Right ventricle myocardium superior (tissue), 1 donor: ENCODE measurements at regions not wholly inside any gene's neighbourhood (a gene's known extent, or its start where the extent isn't known, plus 50 kb on each side); places are given as distances from the start of the nearest gene placed in this dataset.
"Not testable (repeated sequence)": the region's sequence is repeated elsewhere in the genome, so short reads cannot be mapped to it uniquely, and the experiment has no call there.

Source experiments
- ATAC-seq: fragments of 200-7000 bp; cut with Tn5 transposase; one replicate; pipeline ENCODE4 v1.9.1; 2020; ENCODE audit warnings: mild to moderate bottlenecking; ENCODE audit not compliant: poor library complexity
- DNase-seq: peaks from one replicate; pipeline ENCODE4 v3.0.0-alpha.2; 2020
- intact Hi-C: fragments of 100-400 bp; cut with DNase I; formaldehyde crosslinking; loops from one replicate; pipeline ENCODE4 v1.11.2; 2022
- donor health status: DM: no; HTN: yes; CAD: no; lungs with severe emphysema.

- DNase-seq (no peak), ATAC-seq (no peak)
- intact Hi-C loops, result loop anchor here (10.0 kb wide), 3 partner anchors 323 to 407 kb away; no protein-coding TSS in a partner anchor
Observed at GRCh38 chr3:177367788-177368187, 170.5 kb upstream of the TBL1XR1 start.

- no peak for DNase-seq
- no peak for ATAC-seq
- intact Hi-C loops, result no loop called here
Observed at GRCh38 chr3:177370246-177370822, 173.1 kb upstream of the TBL1XR1 start.

- no peak for ATAC-seq
Observed at GRCh38 chr3:177371146-177371545, 173.9 kb upstream of the TBL1XR1 start.

DNA sequence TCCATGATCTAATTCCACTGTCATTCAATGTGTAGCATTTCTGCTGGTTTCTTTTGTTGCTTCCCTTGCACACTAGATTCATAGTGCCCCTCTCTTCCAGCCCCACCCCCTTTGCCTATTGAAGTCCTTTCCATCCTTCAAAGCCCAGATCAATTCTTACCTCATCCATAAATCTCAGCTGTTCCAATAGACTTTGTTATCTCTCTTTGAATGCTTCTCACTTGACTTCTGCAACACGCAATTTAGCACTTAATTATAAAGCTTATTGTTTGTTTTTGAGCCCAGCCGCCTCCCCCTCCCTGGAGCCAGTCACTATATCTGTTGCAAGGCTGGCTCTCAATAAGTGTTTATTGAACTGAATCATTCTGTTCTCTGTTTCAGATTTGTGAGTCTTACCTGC, 174.6 kb upstream of the TBL1XR1 start:
- intact Hi-C loops, result no loop called here
- ATAC-seq (no peak), DNase-seq (no peak)

More at GRCh38 chr3:177371146-177371545, 173.9 kb upstream of the TBL1XR1 start:
- DNase-seq, result no peak
- intact Hi-C loops, result no loop called here

DNA sequence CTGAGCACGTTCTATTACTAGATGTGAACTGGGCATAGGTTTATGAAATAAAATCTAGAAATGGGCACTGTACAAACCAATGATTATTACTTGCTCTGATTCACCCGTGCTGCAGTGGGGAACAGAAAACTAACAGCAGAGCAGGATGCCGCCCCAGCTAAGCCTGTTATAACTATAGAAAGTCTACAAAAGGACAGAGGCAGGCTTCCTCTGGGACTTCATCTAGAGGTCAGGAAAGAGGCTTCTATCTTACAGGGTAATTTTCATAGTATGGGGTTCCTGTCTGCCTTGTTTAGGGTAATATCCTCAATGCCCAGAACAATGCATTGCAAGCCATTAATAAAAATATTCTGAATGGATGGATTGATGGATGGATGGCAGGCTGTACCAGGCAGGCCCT, 177.0 kb upstream of the TBL1XR1 start:
- ATAC-seq (no peak), DNase-seq (no peak)
- intact Hi-C loops, result no loop called here

- intact Hi-C loops, result no loop called here
- no peak for ATAC-seq
- DNase-seq, result no peak
Observed at GRCh38 chr3:177375316-177375715, 178.0 kb upstream of the TBL1XR1 start.

DNA sequence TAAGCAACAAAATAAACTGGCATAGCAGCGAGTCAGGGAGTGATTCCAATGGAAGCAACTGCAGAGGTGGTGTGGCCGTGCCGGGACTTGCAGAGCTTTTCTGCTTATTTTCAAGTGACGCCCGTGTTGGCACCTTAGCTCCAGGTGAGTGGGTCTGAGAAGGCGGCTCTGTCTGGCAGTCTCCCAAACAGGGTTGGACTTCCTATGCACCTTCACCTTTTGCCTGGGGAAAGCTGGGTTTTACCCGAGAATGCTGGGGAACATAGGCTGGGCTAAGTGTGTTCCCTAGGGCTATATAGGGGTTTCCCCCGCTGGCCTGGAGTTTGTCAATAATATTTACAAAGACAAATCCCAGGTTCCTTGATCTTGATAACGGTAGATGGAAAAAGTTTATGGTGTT, 179.9 kb upstream of the TBL1XR1 start:
- intact Hi-C loops, result no loop called here
- DNase-seq, result no peak
- ATAC-seq, result no peak

DNA sequence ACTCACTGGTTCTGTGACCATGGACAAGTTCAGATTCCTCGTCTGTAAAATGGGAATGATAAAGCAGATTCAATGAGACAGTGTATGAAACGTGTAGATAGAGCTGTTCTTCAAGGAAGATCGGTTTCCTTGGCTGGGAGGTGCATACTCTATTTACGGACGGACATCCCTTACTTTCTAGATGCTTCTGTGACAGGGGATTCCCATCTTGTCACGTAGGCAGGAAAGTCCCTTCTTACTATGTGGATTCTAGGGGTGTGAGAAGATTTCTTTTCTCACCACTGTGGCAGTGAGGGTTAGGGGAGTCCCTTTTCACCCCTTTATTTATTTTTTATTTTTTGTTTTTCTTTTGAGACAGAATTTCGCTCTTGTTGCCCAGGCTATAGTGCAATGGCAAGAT, 180.9 kb upstream of the TBL1XR1 start:
- intact Hi-C loops, result no loop called here
- no peak for ATAC-seq
- no peak for DNase-seq

- no peak for DNase-seq
- intact Hi-C loops, result no loop called here
- ATAC-seq, result peak; percentile 61
Observed at GRCh38 chr3:177379045-177379444, 181.8 kb upstream of the TBL1XR1 start.

DNA sequence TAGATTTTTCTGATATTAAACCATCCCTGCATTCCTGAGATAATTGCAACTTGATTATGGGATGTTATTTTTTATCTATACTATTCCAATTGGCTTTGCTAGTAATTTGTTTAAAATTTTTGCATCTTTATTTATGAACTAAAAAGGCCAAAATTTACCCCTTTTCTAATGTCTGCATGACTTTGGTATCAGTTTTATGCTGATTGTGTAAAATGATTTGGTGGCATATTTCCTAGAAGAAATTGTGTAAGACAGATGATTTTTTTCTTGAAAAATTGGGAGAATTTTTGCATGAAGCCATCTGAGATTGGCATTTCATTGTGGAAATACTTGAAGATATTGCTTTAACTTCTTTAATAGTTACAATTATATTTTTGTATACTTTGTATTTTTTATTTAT, 183.8 kb upstream of the TBL1XR1 start:
- DNase-seq, result no peak
- intact Hi-C loops, result no loop called here
- ATAC-seq, result no peak

DNA sequence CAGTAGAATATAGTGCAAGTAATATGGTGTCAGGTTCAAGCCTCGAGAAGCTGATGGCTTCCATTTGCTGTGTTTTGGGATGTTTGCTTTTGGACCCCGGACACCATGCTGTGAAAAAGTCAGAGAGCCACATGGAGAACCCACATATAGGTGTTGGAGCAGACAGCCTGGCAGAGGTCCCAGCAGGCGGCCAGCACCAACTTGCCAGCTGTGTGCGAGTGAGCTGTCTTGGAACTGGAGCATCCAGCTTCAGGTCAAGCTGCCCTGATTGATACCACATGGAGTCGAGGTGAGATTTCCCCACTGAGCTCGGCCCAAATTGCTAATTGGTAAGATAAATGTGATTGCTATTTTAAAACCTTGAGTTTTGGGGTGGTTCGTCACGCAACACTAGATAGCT, 185.7 kb upstream of the TBL1XR1 start:
- ATAC-seq, result peak; percentile 64
- DNase-seq, result peak; percentile 56
- intact Hi-C loops, result no loop called here

- no peak for ATAC-seq
- DNase-seq, result no peak
- intact Hi-C loops, result no loop called here
Observed at GRCh38 chr3:177385186-177385585, 187.9 kb upstream of the TBL1XR1 start.

GRCh38 chr3:177385831-177386301, 188.6 kb upstream of the TBL1XR1 start:
- no peak for DNase-seq
- ATAC-seq, result no peak
- intact Hi-C loops, result no loop called here

DNA sequence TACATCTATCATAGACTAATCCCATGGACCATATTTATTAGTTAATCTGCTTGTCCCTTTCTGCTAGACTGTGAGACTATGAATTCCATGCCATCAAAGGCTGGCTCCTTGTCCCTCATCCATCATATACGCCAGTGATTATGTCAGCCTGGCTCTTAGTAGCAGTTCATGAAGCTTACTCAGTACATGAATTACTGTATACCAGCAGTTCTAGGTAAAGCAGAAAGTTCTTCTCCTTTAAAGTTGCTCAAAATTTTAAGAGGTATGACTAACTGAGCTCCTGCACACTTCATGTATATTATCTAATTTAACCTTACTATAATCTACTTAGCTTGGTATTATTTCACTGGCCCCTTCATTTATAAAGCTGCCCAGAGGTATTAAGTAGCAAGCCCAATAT, 190.9 kb upstream of the TBL1XR1 start:
- intact Hi-C loops, result no loop called here
- ATAC-seq (no peak), DNase-seq (no peak)

DNA sequence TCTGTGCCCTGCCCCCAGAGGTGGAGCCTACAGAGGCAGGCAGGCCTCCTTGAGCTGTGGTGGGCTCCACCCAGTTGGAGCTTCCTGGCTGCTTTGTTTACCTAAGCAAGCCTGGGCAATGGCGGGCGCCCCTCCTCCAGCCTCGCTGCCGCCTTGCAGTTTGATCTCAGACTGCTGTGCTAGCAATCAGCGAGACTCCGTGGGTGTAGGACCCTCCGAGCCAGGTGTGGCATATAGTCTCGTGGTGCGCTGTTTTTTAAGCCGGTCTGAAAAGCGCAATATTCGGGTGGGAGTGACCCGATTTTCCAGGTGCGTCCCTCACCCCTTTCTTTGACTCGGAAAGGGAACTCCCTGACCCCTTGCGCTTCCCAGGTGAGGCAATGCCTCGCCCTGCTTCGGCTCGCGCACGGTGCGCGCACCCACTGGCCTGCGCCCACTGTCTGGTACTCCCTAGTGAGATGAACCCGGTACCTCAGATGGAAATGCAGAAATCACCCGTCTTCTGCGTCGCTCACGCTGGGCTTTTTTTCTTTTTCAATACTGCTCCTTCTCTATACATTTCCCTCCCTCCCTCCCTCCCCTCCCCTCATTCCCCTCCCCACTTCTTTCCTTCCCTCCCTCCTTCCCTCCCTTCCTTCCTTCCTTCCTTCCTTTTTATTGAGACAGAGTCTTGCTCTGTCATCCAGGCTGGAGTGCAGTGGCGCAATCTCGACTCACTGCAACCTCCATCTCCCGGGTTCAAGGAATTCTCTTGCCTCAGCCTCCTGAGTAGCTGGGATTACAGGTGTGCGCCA, 197.1 kb upstream of the TBL1XR1 start:
- ATAC-seq, intact Hi-C loops, DNase-seq: not testable (repeated sequence)

GRCh38 chr3:177396733-177397132, 199.5 kb upstream of the TBL1XR1 start:
- intact Hi-C loops, result no loop called here
- DNase-seq, result no peak
- ATAC-seq, result no peak

DNA sequence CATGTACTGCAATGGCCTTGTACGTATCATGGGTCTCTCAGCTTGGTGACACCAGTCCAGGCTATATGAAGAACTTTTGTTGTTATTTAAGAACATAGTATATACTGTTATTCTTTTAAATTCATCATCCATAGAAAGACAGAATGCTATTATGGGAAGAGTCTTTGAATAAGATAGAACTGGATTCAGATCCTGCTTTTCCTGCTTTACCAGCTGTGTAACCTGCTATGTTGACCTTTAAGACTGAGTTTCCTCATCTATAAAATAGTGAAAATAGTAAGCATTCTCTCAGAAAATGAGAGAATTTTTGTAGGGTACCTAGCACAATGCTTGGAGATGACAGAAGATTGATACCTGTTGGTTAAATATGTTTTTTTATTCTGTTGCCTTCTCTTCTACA, 204.1 kb upstream of the TBL1XR1 start:
- ATAC-seq (no peak), DNase-seq (no peak)
- intact Hi-C loops, result no loop called here

DNA sequence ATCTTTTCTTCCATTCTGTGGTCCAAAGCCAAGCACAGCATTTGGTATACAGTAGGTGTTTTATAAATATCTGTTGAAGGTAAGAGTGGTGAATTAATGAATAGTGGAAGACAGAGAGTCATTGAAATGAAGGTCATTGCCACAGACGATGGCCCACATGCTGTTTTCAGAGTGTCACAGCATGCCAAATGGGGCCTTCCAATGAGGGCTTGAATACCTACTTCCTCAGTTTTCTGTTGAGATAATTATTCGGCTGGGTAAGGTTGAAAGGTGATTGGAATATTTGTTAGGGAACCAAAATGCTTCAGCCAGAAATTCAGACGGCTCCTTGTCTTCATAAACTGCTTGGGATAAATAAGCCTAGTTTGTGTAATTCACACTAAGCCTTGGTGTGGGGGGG, 205.3 kb upstream of the TBL1XR1 start:
- intact Hi-C loops, result no loop called here
- ATAC-seq, result no peak
- DNase-seq, result no peak

DNA sequence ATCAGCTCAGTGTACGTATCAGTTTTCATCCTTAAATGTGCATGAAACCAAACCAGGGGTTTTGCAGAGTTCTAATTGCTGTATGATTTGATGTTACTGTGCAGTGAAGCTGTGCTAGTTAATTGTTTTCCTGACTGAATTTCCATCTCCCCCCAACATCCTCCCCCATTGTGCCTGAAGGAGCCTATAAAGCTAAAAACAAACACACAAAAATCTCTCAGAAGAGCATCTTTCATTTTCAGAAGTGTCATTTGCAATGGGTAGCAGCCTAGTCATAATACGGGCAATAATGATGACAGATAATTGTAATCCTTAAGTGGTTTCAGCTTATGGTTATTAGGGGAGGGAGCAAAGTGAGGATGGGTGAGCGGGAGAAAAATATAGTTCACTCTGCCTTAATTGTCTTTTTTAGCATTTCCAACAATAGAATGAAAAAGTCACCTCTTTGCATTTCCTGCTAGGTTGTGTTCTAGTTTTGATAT, 207.9 kb upstream of the TBL1XR1 start:
- ATAC-seq, result no peak
- intact Hi-C loops, result no loop called here

DNA sequence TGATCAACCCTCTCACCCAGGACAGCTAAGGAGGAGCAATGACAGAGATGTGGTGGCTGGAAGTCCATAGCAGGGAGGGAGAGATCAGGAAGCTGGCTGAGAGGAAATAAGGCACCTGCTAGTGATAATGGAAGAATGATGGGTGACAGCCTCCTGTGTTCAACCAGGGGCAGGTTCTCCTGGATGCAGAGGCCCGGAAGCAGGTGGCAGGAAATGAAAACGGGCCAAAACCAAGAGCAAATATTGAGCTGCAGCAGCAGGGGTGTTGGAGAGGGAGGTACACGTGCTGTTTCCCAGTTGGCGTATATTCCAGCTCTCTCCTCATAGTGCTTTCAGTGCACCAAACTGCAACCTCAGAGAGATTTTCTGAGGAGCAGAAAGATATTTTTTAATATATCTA, 213.4 kb upstream of the TBL1XR1 start:
- ATAC-seq (no peak), DNase-seq (no peak)
- intact Hi-C loops, result no loop called here

More for the DNA sequence above, 207.9 kb upstream of the TBL1XR1 start:
- DNase-seq, result no peak
